Kidney capillary endothelial cell (primary cell): ENCODE measurements at regions not wholly inside any gene's neighbourhood (a gene's known extent, or its start where the extent isn't known, plus 50 kb on each side); places are given as distances from the start of the nearest gene placed in this dataset.

Experiments used
- DNase-seq: peaks from one replicate; pipeline ENCODE4 v3.0.0-alpha.2; 2018; ENCODE audit warnings: low spot score

GRCh38 chr22:27122574-27122973, 465.2 kb downstream of the MIAT start:
- DNase-seq: no peak

DNA sequence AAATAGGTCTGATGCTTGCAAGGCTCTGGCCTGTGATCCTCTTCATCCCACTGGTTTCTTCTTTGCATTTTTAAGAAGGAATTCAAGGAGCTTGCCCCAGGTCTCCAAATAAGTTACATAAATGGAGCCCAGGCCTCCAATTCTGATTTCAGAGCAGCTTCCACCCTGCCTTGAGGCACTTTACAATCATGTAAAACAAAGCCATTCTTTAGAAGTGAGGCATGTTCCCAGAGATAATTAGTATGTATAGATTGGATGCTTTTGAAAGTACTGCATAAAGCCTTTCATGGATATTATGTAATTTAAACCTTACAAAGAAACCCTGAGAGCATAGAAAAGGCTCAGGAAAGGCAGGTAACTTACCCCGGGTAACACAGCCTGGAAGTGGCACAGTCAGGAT, 466.5 kb downstream of the MIAT start:
- no peak for DNase-seq

GRCh38 chr22:27124351-27124966, 467.1 kb downstream of the MIAT start:
- DNase-seq: no peak

- DNase-seq: no peak
These were observed 468.2 kb downstream of the MIAT start for GRCh38 chr22:27125539-27125938.

- DNase-seq: no peak
These were observed 470.5 kb downstream of the MIAT start for GRCh38 chr22:27127911-27128310.

DNA sequence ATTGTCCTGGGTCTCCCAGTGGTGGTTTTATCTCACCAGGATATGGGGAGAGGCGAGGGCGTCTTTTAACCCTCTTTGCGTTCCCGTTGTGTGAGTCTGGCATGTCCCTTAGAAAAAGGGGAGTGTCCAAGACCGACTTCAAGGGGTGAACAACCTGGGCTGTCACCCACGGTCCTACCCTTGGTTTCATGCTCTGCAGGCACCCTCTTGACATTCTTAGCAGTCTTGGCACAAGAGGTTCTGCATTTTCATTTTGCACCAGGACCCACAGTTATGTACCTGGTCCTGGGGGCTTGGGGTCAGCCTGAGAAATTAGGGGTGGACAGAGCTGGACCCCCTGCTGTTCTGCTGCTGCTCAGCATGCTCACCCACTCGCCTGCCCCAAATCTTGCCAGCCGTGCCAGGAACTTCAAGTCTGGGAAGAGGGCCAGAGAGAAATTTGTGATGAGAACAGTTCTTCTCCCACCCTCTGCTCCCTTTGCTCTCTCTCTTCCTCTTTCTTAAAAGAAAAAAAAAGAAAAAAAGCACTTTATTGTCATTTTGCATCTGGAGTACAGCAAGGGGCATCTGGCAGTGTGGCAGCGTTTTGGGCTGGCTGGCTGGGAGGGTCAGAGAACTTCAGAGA, 471.2 kb downstream of the MIAT start:
- no peak for DNase-seq

DNA sequence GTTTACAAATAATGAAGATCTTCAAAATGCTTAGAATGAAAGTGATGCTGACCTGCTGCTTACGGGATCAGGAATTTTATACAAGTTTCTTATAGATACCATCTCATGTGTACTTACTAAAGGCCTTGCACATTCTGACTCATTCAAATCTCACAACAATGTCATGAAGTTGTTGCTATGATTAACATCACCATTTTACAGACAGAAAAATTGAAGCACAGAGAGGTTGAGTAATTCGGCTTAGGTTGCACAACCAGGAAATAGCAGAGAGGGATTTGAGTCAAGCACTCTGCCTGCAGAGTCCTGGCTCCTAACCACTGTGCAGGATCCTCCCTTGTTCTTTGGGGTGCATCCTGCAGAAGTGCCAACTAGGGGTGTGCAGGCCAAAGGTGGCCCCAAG, 471.9 kb downstream of the MIAT start:
- no peak for DNase-seq

GRCh38 chr22:27130906-27131305, 473.5 kb downstream of the MIAT start:
- no peak for DNase-seq

DNA sequence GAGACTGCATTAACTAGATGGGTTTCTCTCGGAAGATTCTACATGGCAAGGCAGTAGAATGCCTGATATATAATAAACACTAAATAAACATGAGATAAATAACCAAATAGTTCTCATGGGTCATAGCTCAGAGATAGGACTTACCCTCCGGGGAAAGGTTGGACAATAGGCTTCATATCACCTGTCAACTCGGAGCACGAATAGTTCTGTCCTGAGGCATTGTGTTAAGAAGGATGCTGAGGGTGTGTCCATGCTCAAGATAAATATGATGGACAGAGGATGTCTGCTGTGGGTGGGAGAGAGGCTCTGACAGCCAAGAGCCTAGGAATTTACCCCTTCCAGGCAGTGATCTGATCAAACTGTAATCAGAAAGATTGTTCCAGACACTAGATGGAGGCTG, 474.0 kb downstream of the MIAT start:
- DNase-seq: no peak

DNA sequence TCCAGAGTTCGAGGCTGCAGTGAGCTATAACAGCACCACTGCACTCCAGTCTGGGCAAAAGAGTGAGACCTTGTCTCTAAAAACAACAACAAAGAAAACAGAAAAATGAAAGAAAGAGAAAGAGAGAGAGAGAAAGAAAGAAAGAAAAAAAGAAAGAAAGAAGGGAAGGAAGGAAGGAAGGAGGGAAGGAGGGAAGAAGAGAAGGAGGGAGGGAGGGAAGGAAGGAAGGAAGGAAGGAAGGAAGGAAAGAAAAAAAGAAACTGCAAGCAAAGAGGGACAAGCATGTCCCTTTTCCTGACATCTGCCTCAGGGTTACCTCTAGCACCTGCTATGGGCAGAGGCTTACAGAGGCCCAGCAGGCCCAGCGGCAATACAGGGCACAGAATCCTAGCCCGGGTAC, 475.0 kb downstream of the MIAT start:
- no peak for DNase-seq

GRCh38 chr22:27133019-27133431, 475.6 kb downstream of the MIAT start:
- DNase-seq: no peak

DNA sequence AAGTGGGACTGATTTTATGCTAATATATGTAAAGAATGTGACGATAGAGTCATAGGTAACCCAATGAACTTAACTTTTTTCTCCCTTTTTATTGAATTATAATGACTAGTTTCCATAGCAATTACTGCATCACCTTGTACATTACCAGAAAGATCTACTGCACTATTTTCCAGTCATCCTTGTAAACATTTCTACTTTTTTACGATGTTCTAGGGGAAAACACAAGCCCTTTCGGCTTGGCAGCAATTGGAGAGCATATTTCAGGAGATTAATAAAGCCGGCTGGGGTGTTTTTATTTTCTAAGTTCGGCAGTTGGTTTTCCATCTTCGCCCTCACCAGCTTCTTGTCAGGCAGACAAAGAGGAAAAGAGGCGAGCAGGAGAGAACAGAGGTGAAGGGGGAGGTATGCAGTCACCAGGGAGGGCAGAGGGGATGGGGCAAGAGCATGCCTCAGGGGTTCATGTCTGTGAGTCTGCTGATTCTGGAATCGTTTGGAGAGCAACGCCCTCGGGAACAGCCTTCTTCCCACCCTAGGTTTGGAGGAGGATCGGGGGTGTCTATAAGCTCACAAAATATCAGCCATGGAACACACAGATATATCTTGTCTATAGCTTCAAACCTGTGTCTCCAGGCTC, 476.4 kb downstream of the MIAT start:
- no peak for DNase-seq

DNA sequence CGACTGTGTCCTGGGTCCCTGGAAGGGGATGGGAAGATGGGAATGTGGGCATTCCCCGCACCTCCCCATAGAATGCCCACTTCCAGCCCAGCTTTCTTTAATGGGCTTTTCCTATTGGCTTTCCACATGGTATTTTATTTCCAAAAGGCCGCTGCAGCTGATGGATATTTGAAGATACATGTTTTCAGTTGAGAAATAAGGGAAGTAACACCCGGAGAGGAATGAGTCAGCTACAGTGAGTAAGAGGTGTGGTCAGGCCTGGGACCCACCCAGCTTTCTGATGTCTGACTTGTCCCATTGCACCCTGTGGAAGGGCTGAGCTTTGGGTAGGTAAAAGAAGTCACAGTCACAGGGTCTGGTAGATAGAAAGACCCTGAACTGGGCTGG, 476.9 kb downstream of the MIAT start:
- DNase-seq: peak; percentile 41

DNA sequence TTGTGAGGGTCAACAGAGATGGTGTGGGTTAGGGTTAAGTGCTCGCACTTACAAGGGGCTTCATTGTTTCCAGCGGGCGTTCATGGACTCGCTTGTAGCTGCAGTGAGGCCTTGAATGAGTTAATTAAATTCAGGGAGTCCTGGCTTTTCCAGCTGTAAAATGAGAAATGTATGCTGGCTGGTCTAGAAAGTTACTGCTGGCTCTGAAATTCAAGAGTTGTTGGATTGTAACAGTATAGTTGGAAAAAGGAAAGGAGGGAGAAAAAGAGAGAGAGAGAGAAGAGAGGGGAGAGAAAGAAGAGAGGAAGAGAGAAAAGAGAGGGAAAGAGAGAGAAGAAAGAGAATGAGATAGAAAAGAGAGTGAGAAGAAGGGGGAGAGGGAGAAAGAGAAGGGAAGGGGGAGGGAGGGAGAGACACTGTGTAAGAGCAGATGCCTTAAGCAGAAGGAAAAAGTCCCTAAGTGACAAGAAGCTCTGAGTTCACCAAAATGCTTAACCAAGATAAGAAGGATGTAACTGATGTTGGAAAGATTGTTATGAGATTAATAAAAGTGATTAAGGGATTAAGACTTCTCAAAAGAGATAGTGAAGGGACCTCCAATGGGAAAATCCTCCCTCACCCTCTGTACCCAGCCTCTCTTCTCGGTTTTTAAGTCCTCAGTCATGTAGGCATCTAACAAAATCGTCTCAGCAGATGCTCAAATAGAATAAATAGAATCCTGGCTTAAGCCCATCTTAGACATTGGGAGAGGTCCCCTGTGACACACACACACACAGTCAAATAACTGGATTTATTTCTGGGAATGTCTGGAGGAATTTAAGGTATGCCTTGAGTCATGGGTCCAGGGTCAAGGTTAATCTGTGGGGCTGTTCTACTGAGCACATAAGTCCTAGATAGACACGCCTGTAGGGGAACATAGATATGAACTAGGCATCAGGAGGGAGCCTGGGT, 477.9 kb downstream of the MIAT start:
- DNase-seq: peak; percentile 48

GRCh38 chr22:27136596-27136995, 479.2 kb downstream of the MIAT start:
- no peak for DNase-seq

DNA sequence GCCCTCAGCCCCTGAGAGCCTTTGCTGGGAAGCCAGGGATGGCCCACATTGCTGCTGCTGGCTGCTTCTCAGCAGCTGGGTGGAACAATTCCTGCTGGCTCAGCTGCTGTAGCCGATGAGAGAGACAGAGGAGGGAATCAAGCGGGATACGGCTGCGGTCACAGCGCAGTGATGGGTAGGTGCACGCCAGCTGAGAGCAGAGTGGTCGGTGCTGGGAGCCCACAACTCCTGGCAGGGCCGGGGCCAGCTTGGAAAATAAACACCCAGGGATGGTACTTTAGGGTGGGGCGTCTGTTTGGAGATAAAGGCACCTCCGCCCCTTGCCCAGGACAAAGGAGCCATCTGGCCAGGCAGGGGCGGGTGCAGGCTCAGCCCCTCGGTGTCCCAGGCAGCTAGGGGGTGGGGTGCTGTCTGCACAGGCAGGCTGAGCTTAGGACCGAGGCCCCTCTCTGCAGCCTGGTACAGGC, 480.5 kb downstream of the MIAT start:
- no peak for DNase-seq

- DNase-seq: no peak
These were observed 481.1 kb downstream of the MIAT start for GRCh38 chr22:27138471-27138870.

GRCh38 chr22:27139935-27140511, 482.6 kb downstream of the MIAT start:
- DNase-seq: peak; percentile 88

DNA sequence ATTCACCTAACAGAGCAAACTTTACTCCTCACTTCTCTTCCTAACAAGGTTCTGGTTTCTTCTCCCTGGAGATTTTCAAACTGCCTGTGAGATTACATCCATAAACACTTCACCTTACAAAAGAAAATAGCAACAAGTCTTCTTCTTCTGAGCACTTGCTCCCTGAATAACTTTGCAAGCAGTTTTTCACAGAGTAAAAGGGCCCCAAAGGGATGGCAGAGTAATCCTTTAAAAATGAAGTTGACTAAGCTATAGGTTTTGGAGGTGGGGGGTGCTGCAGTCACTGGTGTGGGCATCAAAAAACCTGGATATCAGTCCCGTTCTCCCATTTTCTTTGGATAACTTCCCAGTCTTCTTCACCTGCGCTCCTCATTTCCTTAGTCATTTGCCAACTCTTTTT, 484.9 kb downstream of the MIAT start:
- no peak for DNase-seq

DNA sequence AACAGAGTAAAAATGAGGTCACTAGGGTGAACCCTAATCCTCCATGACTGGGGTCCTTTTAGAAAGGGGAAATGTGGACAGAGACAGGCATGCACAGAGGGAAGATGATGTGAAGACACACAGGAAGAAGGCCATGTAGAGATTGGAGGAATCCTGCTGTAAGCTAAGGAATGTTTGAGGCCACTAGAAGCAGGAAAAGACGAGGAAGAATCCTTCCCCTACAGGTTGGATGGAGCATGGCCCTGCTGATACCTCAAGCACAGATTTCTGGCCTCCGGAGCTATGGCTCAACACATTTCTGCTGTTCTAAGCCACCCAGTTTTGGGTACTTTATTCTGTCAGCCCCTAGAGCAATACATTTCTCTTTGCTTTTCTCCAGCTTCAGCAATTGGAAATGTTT, 486.9 kb downstream of the MIAT start:
- no peak for DNase-seq

GRCh38 chr22:27146866-27147633, 489.7 kb downstream of the MIAT start:
- no peak for DNase-seq
